CD14-positive monocyte (primary cell): ENCODE measurements at regions not wholly inside any gene's neighbourhood (a gene's known extent, or its start where the extent isn't known, plus 50 kb on each side); places are given as distances from the start of the nearest gene placed in this dataset.

Experiments
- DNase-seq, 3 donors: peaks; one replicate each; pipeline ENCODE4 v3.0.0-alpha.2; 2011 to 2022
- H2AFZ ChIP-seq: 2 replicates; pipeline ENCODE4 v1.6.0; 2012; ENCODE audit warnings: mild to moderate bottlenecking, low read depth, low read length, inconsistent platforms; ENCODE audit not compliant: insufficient read depth, poor library complexity, severe bottlenecking
- H3K27ac ChIP-seq, 2 donors: 1 replicate in 1 of 2; 2 replicates in 1 of 2; pipeline ENCODE4 v1.5.1; 2012 to 2013; ENCODE audit warnings: low read length in 2 of 2, control low read depth in 1 of 2, inconsistent platforms in 1 of 2, low read depth in 1 of 2, mild to moderate bottlenecking in 1 of 2
- H3K27me3 ChIP-seq, 2 donors: one replicate each; pipeline versions ENCODE4 v1.6.0 to v1.6.1; 2011 to 2013; ENCODE audit warnings: low read length in 2 of 2; ENCODE audit not compliant: control insufficient read depth in 2 of 2, insufficient read depth in 2 of 2
- H3K36me3 ChIP-seq, 2 donors: replicated peaks in 1 of 2; 1 replicate in 1 of 2; 2 replicates in 1 of 2; pipeline versions ENCODE4 v1.5.1 to v1.6.1; 2012 to 2013; ENCODE audit warnings: low read length in 2 of 2, control low read depth in 1 of 2, inconsistent platforms in 1 of 2, mild to moderate bottlenecking in 1 of 2; ENCODE audit not compliant: insufficient read depth in 2 of 2, control insufficient read depth in 1 of 2
- H3K4me1 ChIP-seq, 2 donors: 1 replicate in 1 of 2; 2 replicates in 1 of 2; pipeline versions ENCODE4 v1.5.1 to v1.6.1; 2012 to 2013; ENCODE audit warnings: low read length in 2 of 2, control low read depth in 1 of 2, inconsistent platforms in 1 of 2, mild to moderate bottlenecking in 1 of 2, moderate library complexity in 1 of 2; ENCODE audit not compliant: insufficient read depth in 2 of 2, control insufficient read depth in 1 of 2
- H3K4me2 ChIP-seq: replicated peaks from 2 replicates; pipeline ENCODE3; 2012; ENCODE audit warnings: low read length, moderate library complexity, mild to moderate bottlenecking; ENCODE audit not compliant: poor library complexity, severe bottlenecking; ENCODE audit errors: extremely low read depth
- H3K4me3 ChIP-seq, 3 experiments: fragments of 200-600 bp in 1 of 3; sonication (generic) in 1 of 3; replicated peaks in 1 of 3; 1 replicate in 2 of 3; 2 replicates in 1 of 3; pipeline ENCODE4 v1.5.1; 2011 to 2013; ENCODE audit warnings: low read length in 3 of 3, mild to moderate bottlenecking in 3 of 3, control low read depth in 2 of 3, low read depth in 2 of 3, inconsistent platforms in 1 of 3, moderate library complexity in 1 of 3
- H3K79me2 ChIP-seq: 2 replicates; pipeline ENCODE4 v1.6.0; 2012; ENCODE audit warnings: mild to moderate bottlenecking, control low read depth, inconsistent platforms, low read length, moderate library complexity; ENCODE audit not compliant: insufficient read depth
- H3K9ac ChIP-seq: 2 replicates; pipeline ENCODE4 v1.6.0; 2017; ENCODE audit warnings: low read length, mild to moderate bottlenecking; ENCODE audit not compliant: insufficient read depth, poor library complexity, severe bottlenecking
- H3K9me3 ChIP-seq, 2 donors: replicated peaks in 1 of 2; 1 replicate in 1 of 2; 2 replicates in 1 of 2; pipeline versions ENCODE4 v1.5.1 to v1.6.1; 2012 to 2013; ENCODE audit warnings: low read length in 2 of 2, control low read depth in 1 of 2; ENCODE audit not compliant: control insufficient read depth in 1 of 2, insufficient read depth in 1 of 2
- H4K20me1 ChIP-seq: 2 replicates; pipeline ENCODE4 v1.6.0; 2012; ENCODE audit warnings: mild to moderate bottlenecking, low read length, control low read depth, moderate library complexity; ENCODE audit not compliant: insufficient read depth
- H3K27ac Mint-ChIP-seq, 7 donors: one replicate each; pipeline ENCODE4 v1.8.0; 2020; ENCODE audit warnings: mild to moderate bottlenecking in 7 of 7, mixed read lengths in 7 of 7, moderate library complexity in 6 of 7, inconsistent platforms in 2 of 7
- H3K27me3 Mint-ChIP-seq, 3 donors: one replicate each; pipeline ENCODE4 v1.8.0; 2021 to 2022; ENCODE audit warnings: low read depth in 3 of 3, mild to moderate bottlenecking in 3 of 3, mixed read lengths in 3 of 3, moderate library complexity in 3 of 3, inconsistent platforms in 1 of 3
- H3K36me3 Mint-ChIP-seq, 2 donors: one replicate each; pipeline ENCODE4 v1.8.0; 2020; ENCODE audit warnings: mixed read lengths in 2 of 2, inconsistent platforms in 1 of 2, mild to moderate bottlenecking in 1 of 2
- H3K4me1 Mint-ChIP-seq: one replicate; pipeline ENCODE4 v1.8.0; 2020; ENCODE audit warnings: mild to moderate bottlenecking, mixed read lengths
- H3K4me3 Mint-ChIP-seq, 2 donors: one replicate each; pipeline ENCODE4 v1.8.0; 2020; ENCODE audit warnings: mild to moderate bottlenecking in 2 of 2, mixed read lengths in 2 of 2, moderate library complexity in 1 of 2
- H3K9me3 Mint-ChIP-seq, 7 donors: one replicate each; pipeline ENCODE4 v1.8.0; 2020 to 2022; ENCODE audit warnings: mixed read lengths in 7 of 7, mild to moderate bottlenecking in 6 of 7, moderate library complexity in 6 of 7, inconsistent platforms in 2 of 7
- CTCF ChIP-seq: fragments of 200-600 bp; IDR thresholded peaks from one replicate; pipeline ENCODE4 v1.8.0; 2022; ENCODE audit warnings: antibody characterized with exemption, mild to moderate bottlenecking
- WGBS: methylation state at CpG from one replicate; pipeline ENCODE4 v1.1.5; 2013; ENCODE audit warnings: missing lambda C conversion rate; ENCODE audit not compliant: insufficient coverage; 5-methylcytosine and 5-hydroxymethylcytosine counted together
- intact Hi-C, 2 donors: fragments of 100-400 bp; cut with micrococcal nuclease; formaldehyde crosslinking; loops; one replicate each; pipeline versions ENCODE4 v1.15.0 to v1.15.1; 2023

- Histone ChIP-seq H3K9ac (no peak overlapping the region), H3K4me1 (no peaks in the 10 kb centered on the region), H2AFZ (no peak overlapping the region), H3K4me3 (no peak overlapping the region), H3K27me3 (no peaks in the 10 kb centered on the region), H3K9me3 (peaks cover 0 to 11% of the 10 kb centered on the region in 2 donors), H3K79me2 (no peaks in the 10 kb centered on the region), H4K20me1 (no peaks in the 10 kb centered on the region), H3K36me3 (no peaks in the 10 kb centered on the region), H3K27ac (no peak overlapping the region), H3K4me2 (no peak overlapping the region)
- WGBS, result 94% methylated on average over 2 of the region's 4 CpGs
- H3K4me3 Mint-ChIP-seq, result no peak overlapping the region
- H3K36me3 Mint-ChIP-seq, result no peaks in the 10 kb centered on the region
- TF ChIP-seq CTCF, result no peak
- no peak for DNase-seq
- no peak overlapping the region for H3K27ac Mint-ChIP-seq
- no peaks in the 10 kb centered on the region for H3K27me3 Mint-ChIP-seq
- H3K4me1 Mint-ChIP-seq, result no peaks in the 10 kb centered on the region
- intact Hi-C loops, result no loop called here
- H3K9me3 Mint-ChIP-seq, result peaks cover 0 to 9% (median 5%) of the 10 kb centered on the region in 7 donors
Observed at GRCh38 chr5:162711244-162711643, 643.7 kb downstream of the GABRG2 start.

GRCh38 chr5:162719720-162720119 lies 652.1 kb downstream of the GABRG2 start:
- Histone ChIP-seq H3K4me2 (no peak overlapping the region), H3K27ac (no peak overlapping the region), H3K27me3 (no peaks in the 10 kb centered on the region), H3K79me2 (no peaks in the 10 kb centered on the region), H4K20me1 (no peaks in the 10 kb centered on the region), H3K4me3 (no peak overlapping the region), H2AFZ (no peak overlapping the region), H3K36me3 (no peaks in the 10 kb centered on the region), H3K4me1 (no peaks in the 10 kb centered on the region), H3K9me3 (peaks cover 17 to 27% of the 10 kb centered on the region in 2 donors), H3K9ac (no peak overlapping the region)
- Mint-ChIP-seq H3K36me3 (no peaks in the 10 kb centered on the region), H3K27ac (no peak overlapping the region), H3K4me1 (no peaks in the 10 kb centered on the region), H3K27me3 (no peaks in the 10 kb centered on the region), H3K4me3 (no peak overlapping the region), H3K9me3 (peaks cover 4 to 22% (median 14%) of the 10 kb centered on the region in 7 donors)
- no peak for TF ChIP-seq CTCF
- intact Hi-C loops, result no loop called here
- no peak for DNase-seq
